Skeletal muscle tissue (tissue), 3 donors: ENCODE measurements at regions not wholly inside any gene's neighbourhood (a gene's known extent, or its start where the extent isn't known, plus 50 kb on each side); places are given as distances from the start of the nearest gene placed in this dataset.

ENCODE experiments used
- H3K27ac ChIP-seq: one replicate; pipeline ENCODE4 v1.7.0; 2013; ENCODE audit warnings: mild to moderate bottlenecking, low read depth, low read length, inconsistent platforms
- H3K27me3 ChIP-seq, 3 donors: one replicate each; pipeline ENCODE4 v1.7.0; 2013; ENCODE audit warnings: low read length in 3 of 3; ENCODE audit not compliant: control insufficient read depth in 3 of 3, insufficient read depth in 3 of 3
- H3K36me3 ChIP-seq, 3 donors: one replicate each; pipeline ENCODE4 v1.7.0; 2013; ENCODE audit warnings: low read length in 3 of 3; ENCODE audit not compliant: control insufficient read depth in 3 of 3, insufficient read depth in 3 of 3
- H3K4me1 ChIP-seq, 3 donors: one replicate each; pipeline ENCODE4 v1.7.0; 2013; ENCODE audit warnings: low read length in 3 of 3, mild to moderate bottlenecking in 3 of 3; ENCODE audit not compliant: control insufficient read depth in 3 of 3, insufficient read depth in 3 of 3
- H3K4me3 ChIP-seq, 3 donors: one replicate each; pipeline ENCODE4 v1.7.0; 2013; ENCODE audit warnings: low read length in 3 of 3
- H3K9ac ChIP-seq, 3 donors: one replicate each; pipeline ENCODE4 v1.7.0; 2013; ENCODE audit warnings: low read length in 3 of 3, mild to moderate bottlenecking in 3 of 3, moderate library complexity in 2 of 3, low read depth in 1 of 3
- H3K9me3 ChIP-seq, 3 donors: one replicate each; pipeline ENCODE4 v1.7.0; 2013; ENCODE audit warnings: low read length in 3 of 3; ENCODE audit not compliant: control insufficient read depth in 3 of 3
- donor health status: Osteomylitis.

- no peaks in the 10 kb centered on the region for H3K4me1 ChIP-seq
- no peaks in the 10 kb centered on the region for H3K27me3 ChIP-seq
- H3K9ac ChIP-seq = no peak overlapping the region
- H3K36me3 ChIP-seq = no peaks in the 10 kb centered on the region
- H3K27ac ChIP-seq = no peak overlapping the region
- no peaks in the 10 kb centered on the region for H3K9me3 ChIP-seq
- H3K4me3 ChIP-seq = no peak overlapping the region
Observed at GRCh38 chr14:39868949-39869348, 436.7 kb upstream of the FBXO33 start.

DNA sequence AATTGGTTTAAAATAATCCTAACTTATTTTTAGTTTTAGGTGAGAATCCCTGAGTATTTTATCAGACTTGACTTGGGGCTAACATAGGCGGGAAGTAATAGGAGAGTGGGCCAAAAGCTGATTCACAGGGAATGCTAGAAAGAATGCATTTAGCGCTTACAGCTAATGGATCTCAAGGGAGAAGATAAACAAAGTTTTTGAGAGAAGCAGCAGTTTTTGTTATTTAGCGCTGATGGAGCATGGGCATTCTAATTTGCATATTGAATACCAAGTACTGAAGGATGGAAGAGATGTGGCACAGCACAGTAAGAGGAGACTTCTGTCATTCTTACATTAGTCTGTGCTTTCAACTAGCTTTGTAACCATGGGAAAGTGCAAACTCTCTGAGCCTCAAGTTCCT is 436.0 kb upstream of the FBXO33 start:
- Histone ChIP-seq H3K27me3 (no peaks in the 10 kb centered on the region), H3K36me3 (no peaks in the 10 kb centered on the region), H3K4me1 (no peaks in the 10 kb centered on the region), H3K4me3 (no peak overlapping the region), H3K9me3 (no peaks in the 10 kb centered on the region), H3K27ac (no peak overlapping the region), H3K9ac (no peak overlapping the region)

- no peak overlapping the region for H3K9ac ChIP-seq
- no peak overlapping the region for H3K4me3 ChIP-seq
- no peaks in the 10 kb centered on the region for H3K4me1 ChIP-seq
- no peak overlapping the region for H3K27ac ChIP-seq
- H3K9me3 ChIP-seq = no peaks in the 10 kb centered on the region
- H3K27me3 ChIP-seq = no peaks in the 10 kb centered on the region
- no peaks in the 10 kb centered on the region for H3K36me3 ChIP-seq
Observed at GRCh38 chr14:39863441-39863840, 431.2 kb upstream of the FBXO33 start.

GRCh38 chr14:39861696-39862095 is 429.5 kb upstream of the FBXO33 start:
- Histone ChIP-seq H3K4me3 (no peak overlapping the region), H3K27ac (no peak overlapping the region), H3K36me3 (no peaks in the 10 kb centered on the region), H3K4me1 (no peaks in the 10 kb centered on the region), H3K27me3 (no peaks in the 10 kb centered on the region), H3K9me3 (no peaks in the 10 kb centered on the region), H3K9ac (no peak overlapping the region)

DNA sequence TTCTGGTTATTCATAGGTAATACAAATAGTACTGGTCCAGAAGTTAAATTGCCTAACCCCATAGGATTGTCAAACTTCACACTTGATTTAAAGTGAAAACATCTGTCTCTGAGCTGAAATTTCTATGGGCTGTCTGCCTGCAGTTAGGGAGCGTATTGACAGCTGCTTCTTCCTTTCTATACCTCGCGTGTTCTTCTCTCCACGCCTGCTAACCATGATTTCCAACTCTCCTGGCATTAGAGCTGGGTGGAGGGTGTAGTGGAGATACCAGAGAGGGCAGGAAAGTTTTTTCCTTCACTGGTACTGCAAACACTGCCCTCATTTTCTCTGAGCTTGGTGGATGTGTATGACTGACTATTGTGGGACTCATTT is 429.0 kb upstream of the FBXO33 start:
- Histone ChIP-seq H3K4me3 (no peak overlapping the region), H3K9me3 (no peaks in the 10 kb centered on the region), H3K9ac (no peak overlapping the region), H3K27me3 (no peaks in the 10 kb centered on the region), H3K36me3 (no peaks in the 10 kb centered on the region), H3K27ac (no peak overlapping the region), H3K4me1 (no peaks in the 10 kb centered on the region)

DNA sequence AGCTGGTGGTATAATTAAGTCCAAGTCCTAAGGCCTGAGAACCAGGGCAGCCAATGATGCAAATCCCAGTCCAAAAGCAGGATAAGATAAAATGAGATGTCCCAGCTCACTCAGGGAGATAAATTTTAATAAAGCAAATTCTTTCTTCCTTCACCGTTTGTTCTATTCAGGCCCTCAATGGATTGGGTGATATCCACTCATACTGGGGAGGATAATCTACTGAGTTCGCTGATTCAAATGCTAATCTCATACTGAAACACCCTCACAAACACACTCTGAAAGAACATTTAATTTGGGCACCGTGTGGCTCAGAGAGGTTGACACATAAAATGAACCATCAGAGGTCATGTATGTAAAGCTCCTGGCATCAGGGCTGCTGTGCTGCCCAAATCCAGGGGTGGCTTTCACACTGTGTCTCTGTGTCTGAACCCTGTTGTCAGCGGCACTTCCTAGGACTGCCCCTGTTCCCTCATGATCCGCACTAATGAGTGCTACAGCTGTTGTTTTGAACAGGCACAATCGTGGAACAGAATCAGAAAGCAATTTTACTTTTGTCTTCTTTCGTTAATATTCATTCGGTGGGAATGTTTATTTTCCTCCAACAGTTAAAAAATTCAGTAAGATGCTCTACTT is 428.5 kb upstream of the FBXO33 start:
- Histone ChIP-seq H3K9ac (no peak overlapping the region), H3K36me3 (no peaks in the 10 kb centered on the region), H3K4me3 (no peak overlapping the region), H3K4me1 (no peaks in the 10 kb centered on the region), H3K27me3 (no peaks in the 10 kb centered on the region), H3K27ac (no peak overlapping the region), H3K9me3 (no peaks in the 10 kb centered on the region)

DNA sequence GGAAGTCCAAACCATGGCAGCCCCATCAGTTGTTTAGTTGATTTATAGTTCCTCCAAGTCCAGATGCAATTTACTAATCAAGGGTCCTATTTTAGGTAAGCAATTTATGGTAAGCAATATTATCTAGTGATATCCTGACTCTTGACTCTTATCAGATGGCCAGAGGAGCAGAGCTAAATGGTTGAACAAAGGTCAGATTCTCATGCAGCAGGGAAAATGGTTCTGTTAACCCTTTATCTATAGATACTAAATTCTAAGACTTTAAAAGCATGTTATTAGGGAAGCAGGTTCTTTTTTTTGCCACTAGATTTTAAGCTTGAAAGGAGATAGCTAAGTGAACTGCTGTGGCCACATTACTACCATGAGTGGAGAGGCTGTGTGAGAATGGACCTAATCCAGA is 427.1 kb upstream of the FBXO33 start:
- Histone ChIP-seq H3K36me3 (no peaks in the 10 kb centered on the region), H3K9me3 (no peaks in the 10 kb centered on the region), H3K9ac (no peak overlapping the region), H3K4me3 (no peak overlapping the region), H3K27ac (no peak overlapping the region), H3K27me3 (no peaks in the 10 kb centered on the region), H3K4me1 (no peaks in the 10 kb centered on the region)

DNA sequence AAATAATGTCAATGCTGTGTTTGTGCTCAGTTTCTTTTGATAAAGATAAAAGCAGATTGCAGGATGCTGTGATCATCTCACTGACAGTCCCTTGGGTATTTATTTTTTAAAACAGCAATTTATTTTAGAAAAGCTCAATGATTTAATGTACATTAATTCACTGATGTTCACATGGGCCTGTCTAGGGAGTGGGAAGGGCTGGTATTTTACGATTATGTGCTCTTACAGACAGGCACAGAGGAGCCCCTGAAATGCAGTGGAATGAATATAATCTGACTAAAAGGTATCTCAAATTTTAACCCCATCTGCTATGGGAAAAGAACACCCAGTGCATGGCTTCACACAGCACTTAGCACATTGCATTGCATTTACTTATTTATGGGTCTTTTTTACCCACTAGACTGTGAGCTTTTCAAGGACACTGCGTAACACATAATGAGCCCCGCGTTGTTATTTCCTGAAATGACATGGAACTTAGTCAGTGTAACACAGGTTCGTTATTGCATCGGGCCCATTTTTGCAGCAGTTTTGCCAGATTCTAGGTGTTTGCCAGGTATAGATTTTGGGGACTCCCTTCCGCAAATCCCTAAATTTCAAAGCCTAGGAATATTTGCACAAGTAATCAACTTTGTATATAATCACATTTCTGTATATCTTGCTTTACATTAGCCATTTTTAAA is 425.3 kb upstream of the FBXO33 start:
- Histone ChIP-seq H3K4me1 (no peaks in the 10 kb centered on the region), H3K9me3 (no peaks in the 10 kb centered on the region), H3K36me3 (no peaks in the 10 kb centered on the region), H3K4me3 (no peak overlapping the region), H3K27ac (no peak overlapping the region), H3K9ac (no peak overlapping the region), H3K27me3 (no peaks in the 10 kb centered on the region)

GRCh38 chr14:39853441-39853840 is 421.2 kb upstream of the FBXO33 start:
- no peaks in the 10 kb centered on the region for H3K27me3 ChIP-seq
- H3K27ac ChIP-seq = no peak overlapping the region
- H3K36me3 ChIP-seq = no peaks in the 10 kb centered on the region
- no peaks in the 10 kb centered on the region for H3K4me1 ChIP-seq
- no peak overlapping the region for H3K9ac ChIP-seq
- no peaks in the 10 kb centered on the region for H3K9me3 ChIP-seq
- no peak overlapping the region for H3K4me3 ChIP-seq

- Histone ChIP-seq H3K27ac (no peak overlapping the region), H3K9me3 (no peaks in the 10 kb centered on the region), H3K4me3 (no peak overlapping the region), H3K27me3 (no peaks in the 10 kb centered on the region), H3K9ac (no peak overlapping the region), H3K4me1 (no peaks in the 10 kb centered on the region), H3K36me3 (no peaks in the 10 kb centered on the region)
Observed at GRCh38 chr14:39851202-39851601, 419.0 kb upstream of the FBXO33 start.
